ENCODE measurements at regions not wholly inside any gene's neighbourhood (a gene's known extent, or its start where the extent isn't known, plus 50 kb on each side); places are given as distances from the start of the nearest gene placed in this dataset.

DNA sequence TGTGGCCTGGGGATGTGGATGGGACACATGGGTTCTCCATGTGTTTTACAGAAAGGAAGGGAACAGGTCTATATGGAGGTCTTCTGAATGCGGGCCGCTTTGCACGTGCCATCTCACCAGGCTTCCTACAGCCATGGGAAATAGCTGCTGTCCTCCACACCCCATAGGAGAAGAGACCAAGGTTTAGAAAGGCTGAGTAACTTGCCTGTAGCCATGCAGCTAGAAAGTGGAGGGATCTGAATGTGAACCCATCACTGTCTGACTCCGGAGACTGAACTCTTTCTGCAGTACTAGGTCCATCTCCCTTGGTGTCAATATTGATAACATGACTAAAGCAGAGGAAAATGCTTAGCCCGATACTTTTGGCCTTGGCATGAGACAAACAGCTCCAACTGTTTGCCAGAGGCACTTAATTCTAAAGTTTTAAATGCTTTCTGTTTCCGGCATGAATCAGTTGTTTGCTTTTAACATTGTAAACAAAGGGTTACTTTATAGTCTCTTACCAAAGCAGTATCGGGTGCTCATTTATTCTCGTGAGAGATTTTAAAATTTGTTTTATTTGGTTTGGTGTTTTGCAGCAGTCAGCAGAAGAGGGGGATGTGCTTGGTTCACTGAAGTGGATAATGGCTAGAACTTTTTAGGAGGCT, 64.8 kb upstream of the LOXL4 start:
- no peak overlapping the region for H3K4me3 ChIP-seq
- no peaks in the 10 kb centered on the region for H3K36me3 ChIP-seq
- H3K4me1 ChIP-seq, result no peaks in the 10 kb centered on the region
- intact Hi-C loops (cut with DNase I; ENCODE audit: low total_unique reads), result no loop called here
- peaks cover 0 to 41% (median 0%) of the 10 kb centered on the region in 7 donors for H3K27me3 ChIP-seq (replicated peaks in 1 of 7)
- peak; percentile 27 for DNase-seq
- H3K9me3 ChIP-seq, result peaks cover 0 to 7% (median 0%) of the 10 kb centered on the region in 8 donors
- TF ChIP-seq POLR2AphosphoS5 (IDR thresholded peaks at IDR 0.05), result no peak
- no peak for TF ChIP-seq CTCF (IDR thresholded peaks at IDR 0.05 in 8 of 11, conservative IDR thresholded peaks at IDR 0.05 in 3 of 11)
- TF ChIP-seq POLR2A (IDR thresholded peaks at IDR 0.05), result no peak
- H3K27ac ChIP-seq, result no peak overlapping the region
- WGBS, 5 donors, result 75 to 85% (median 79%) methylated on average over 8 of the region's 8 CpGs

DNA sequence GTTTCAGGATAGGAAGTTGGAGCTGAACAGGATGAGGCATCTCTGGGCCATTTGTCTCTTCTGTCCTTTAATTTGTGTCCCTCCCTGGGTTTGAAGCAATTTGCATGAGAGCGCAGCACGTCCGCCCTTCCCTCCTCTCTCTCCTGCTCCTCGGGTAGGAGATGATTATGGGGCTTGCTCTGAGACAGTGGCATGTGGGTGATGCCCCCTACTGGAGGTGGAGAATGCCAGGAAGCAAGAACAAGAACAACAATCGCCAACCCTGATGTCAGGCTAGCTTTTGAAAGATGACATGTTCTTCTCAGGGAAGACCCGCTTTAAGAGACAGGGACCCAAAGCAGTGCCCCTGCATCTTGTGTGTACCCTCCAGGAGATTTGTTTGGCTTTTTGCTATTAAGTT, 63.9 kb upstream of the LOXL4 start:
- Histone ChIP-seq H3K36me3 (no peaks in the 10 kb centered on the region), H3K4me1 (no peaks in the 10 kb centered on the region), H3K4me3 (no peak overlapping the region), H3K27me3 (replicated peaks in 1 of 7) (peaks cover 0 to 41% (median 0%) of the 10 kb centered on the region in 7 donors), H3K27ac (no peak overlapping the region), H3K9me3 (peaks cover 0 to 7% (median 0%) of the 10 kb centered on the region in 8 donors)
- 48 to 61% (median 55%) methylated on average over 6 of the region's 6 CpGs for WGBS, 5 donors
- DNase-seq, result no peak
- intact Hi-C loops (cut with DNase I; ENCODE audit: low total_unique reads), result no loop called here
- TF ChIP-seq CTCF (IDR thresholded peaks at IDR 0.05 in 8 of 11, conservative IDR thresholded peaks at IDR 0.05 in 3 of 11) (peak in 5 of 11 experiments; percentile 14 to 27 (median 20)), POLR2AphosphoS5 (IDR thresholded peaks at IDR 0.05) (no peak)

- TF ChIP-seq CTCF (IDR thresholded peaks at IDR 0.05 in 8 of 11, conservative IDR thresholded peaks at IDR 0.05 in 3 of 11), result no peak
- no peak for TF ChIP-seq POLR2AphosphoS5 (IDR thresholded peaks at IDR 0.05)
- TF ChIP-seq POLR2A (IDR thresholded peaks at IDR 0.05), result no peak
- H3K27ac ChIP-seq, result no peak overlapping the region
- peaks cover 0 to 7% (median 0%) of the 10 kb centered on the region in 8 donors for H3K9me3 ChIP-seq
- 77 to 81% (median 78%) methylated on average over 7 of the region's 7 CpGs for WGBS, 5 donors
- peaks cover 0 to 43% (median 0%) of the 10 kb centered on the region in 7 donors for H3K27me3 ChIP-seq (replicated peaks in 1 of 7)
- no peak overlapping the region for H3K4me3 ChIP-seq
- no peak for DNase-seq
- no peaks in the 10 kb centered on the region for H3K36me3 ChIP-seq
- intact Hi-C loops (cut with DNase I; ENCODE audit: low total_unique reads), result no loop called here
- no peaks in the 10 kb centered on the region for H3K4me1 ChIP-seq
Observed at GRCh38 chr10:98330987-98331386, 63.0 kb upstream of the LOXL4 start.

DNA sequence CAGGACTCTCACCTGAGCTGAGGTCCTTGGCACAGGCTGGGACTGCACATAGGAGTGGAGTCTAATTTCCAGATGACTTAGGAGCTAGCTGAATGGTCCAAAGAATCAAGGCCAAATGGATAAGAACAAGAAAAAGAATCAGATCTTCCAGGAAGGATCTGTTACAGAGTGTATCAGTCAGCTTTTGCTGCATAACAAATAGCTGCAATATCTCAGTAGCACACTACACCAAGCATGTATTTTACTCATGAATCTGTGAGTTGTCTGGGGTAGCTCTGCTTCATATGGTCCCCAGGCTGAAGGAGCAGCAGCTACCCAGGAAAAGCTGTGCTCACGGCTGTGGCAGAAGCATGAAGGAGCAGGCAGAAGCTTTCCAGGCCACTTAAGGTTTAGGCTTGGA, 60.6 kb upstream of the LOXL4 start:
- TF ChIP-seq POLR2AphosphoS5 (IDR thresholded peaks at IDR 0.05), result no peak
- TF ChIP-seq POLR2A (IDR thresholded peaks at IDR 0.05), result no peak
- no peak for TF ChIP-seq CTCF (IDR thresholded peaks at IDR 0.05 in 8 of 11, conservative IDR thresholded peaks at IDR 0.05 in 3 of 11)
- H3K4me1 ChIP-seq, result peaks cover 0 to 2% (median 0%) of the 10 kb centered on the region in 6 donors
- H3K27ac ChIP-seq, result no peak overlapping the region
- WGBS, 5 donors, result 95 to 100% (median 96%) methylated on average over 1 of the region's 1 CpG
- no peak for DNase-seq
- intact Hi-C loops (cut with DNase I; ENCODE audit: low total_unique reads), result no loop called here
- peaks cover 0 to 37% (median 0%) of the 10 kb centered on the region in 7 donors for H3K27me3 ChIP-seq (replicated peaks in 1 of 7)
- no peaks in the 10 kb centered on the region for H3K36me3 ChIP-seq
- H3K4me3 ChIP-seq, result no peak overlapping the region
- peaks cover 0 to 7% (median 0%) of the 10 kb centered on the region in 8 donors for H3K9me3 ChIP-seq

Data from spleen (tissue), 11 donors.